Activated CD4-positive, alpha-beta T cell treated with anti-CD3 and anti-CD28 coated beads for 36 hours (primary cell): ENCODE measurements at regions not wholly inside any gene's neighbourhood (a gene's known extent, or its start where the extent isn't known, plus 50 kb on each side); places are given as distances from the start of the nearest gene placed in this dataset. TPM values are rescaled to one million over a fixed set of nuclear protein-coding genes. Genes with fewer than 3 reads are reported as not detected.

Experiments used
- ATAC-seq: fragments of 200-7000 bp; cut with Tn5 transposase; one replicate; pipeline ENCODE4 v1.10.0; 2021; ENCODE audit warnings: mild to moderate bottlenecking, moderate library complexity
- CTCF ChIA-PET: fragments of 350-600 bp; sonication (Branson Sonifier 250); formaldehyde crosslinking; loops from one replicate; lab custom pipeline; 2021; ENCODE audit warnings: antibody characterized with exemption; lab: Charles Lee
- POLR2A ChIA-PET: fragments of 350-600 bp; sonication (Branson Sonifier 250); formaldehyde crosslinking; loops from one replicate; lab custom pipeline; 2021; ENCODE audit warnings: antibody characterized with exemption, inconsistent platforms; lab: Charles Lee
- DNase-seq: peaks from one replicate; pipeline ENCODE4 v3.0.0-alpha.2; 2020
- H3K27ac Mint-ChIP-seq: one replicate; pipeline ENCODE4 v1.8.0; 2021; ENCODE audit warnings: mixed read lengths
- H3K27me3 Mint-ChIP-seq: one replicate; pipeline ENCODE4 v1.8.0; 2021; ENCODE audit warnings: mixed read lengths
- H3K36me3 Mint-ChIP-seq: one replicate; pipeline ENCODE4 v1.8.0; 2021; ENCODE audit warnings: low read depth, mixed read lengths
- H3K4me1 Mint-ChIP-seq: one replicate; pipeline ENCODE4 v1.8.0; 2021; ENCODE audit warnings: mixed read lengths
- H3K4me3 Mint-ChIP-seq: one replicate; pipeline ENCODE4 v1.8.0; 2021; ENCODE audit warnings: mild to moderate bottlenecking, moderate library complexity, mixed read lengths
- H3K9me3 Mint-ChIP-seq: one replicate; pipeline ENCODE4 v1.8.0; 2021; ENCODE audit warnings: low read depth, mixed read lengths
- intact Hi-C, 2 experiments: fragments of 100-400 bp; cut with DNase I in 1 of 2; cut with micrococcal nuclease in 1 of 2; formaldehyde crosslinking; loops; one replicate each; pipeline versions ENCODE4 v1.14.2 to v1.15.1; 2022 to 2024; cut with DNase I, micrococcal nuclease
- microRNA-seq: library from miRNA; unstranded; fragments of <30 nt; microRNA quantifications from one replicate; pipeline ENCODE4 v1.2.0, GENCODE V29; 2021; ENCODE audit warnings: borderline replicate concordance

DNA sequence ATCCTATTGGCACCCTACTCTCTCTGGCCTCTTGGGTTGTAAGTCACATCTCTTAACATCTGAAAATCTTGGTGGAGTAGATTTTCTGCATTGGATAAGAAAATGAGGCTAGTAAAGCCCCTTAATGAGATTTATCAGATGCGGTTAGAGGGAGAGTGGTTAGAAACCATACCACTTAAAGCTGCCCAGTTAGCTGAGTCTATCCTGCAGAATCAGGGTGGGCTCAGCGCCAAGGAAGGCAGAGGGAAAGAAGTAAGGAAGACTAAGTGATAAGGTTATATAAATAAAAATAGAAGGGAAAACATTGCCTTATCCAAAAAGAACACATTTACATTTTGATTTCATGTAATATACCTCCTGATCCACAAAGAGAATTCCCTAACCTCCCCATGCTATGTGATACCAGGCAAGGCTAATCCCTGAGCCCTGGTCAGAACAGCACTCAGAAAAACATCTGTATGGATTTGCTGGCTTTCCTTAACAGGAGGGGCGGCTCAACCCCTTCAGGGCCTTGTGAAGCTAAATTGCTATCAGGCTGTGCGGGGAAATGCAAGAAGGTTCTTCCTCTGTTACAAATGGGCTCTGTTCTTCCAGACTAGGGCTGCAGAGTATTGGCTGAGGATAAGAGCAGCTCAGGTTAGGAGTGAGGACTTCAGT is 101.7 kb downstream of the SNX19 start:
- Mint-ChIP-seq H3K27me3 (peaks cover 26% of the 10 kb centered on the region), H3K9me3 (no peaks in the 10 kb centered on the region), H3K4me3 (no peak overlapping the region), H3K4me1 (no peaks in the 10 kb centered on the region), H3K27ac (no peak overlapping the region), H3K36me3 (no peaks in the 10 kb centered on the region)
- DNase-seq (no peak), ATAC-seq (no peak)
- ChIA-PET POLR2A (no interaction called here), CTCF (no interaction called here)
- intact Hi-C loops: no loop called here

DNA sequence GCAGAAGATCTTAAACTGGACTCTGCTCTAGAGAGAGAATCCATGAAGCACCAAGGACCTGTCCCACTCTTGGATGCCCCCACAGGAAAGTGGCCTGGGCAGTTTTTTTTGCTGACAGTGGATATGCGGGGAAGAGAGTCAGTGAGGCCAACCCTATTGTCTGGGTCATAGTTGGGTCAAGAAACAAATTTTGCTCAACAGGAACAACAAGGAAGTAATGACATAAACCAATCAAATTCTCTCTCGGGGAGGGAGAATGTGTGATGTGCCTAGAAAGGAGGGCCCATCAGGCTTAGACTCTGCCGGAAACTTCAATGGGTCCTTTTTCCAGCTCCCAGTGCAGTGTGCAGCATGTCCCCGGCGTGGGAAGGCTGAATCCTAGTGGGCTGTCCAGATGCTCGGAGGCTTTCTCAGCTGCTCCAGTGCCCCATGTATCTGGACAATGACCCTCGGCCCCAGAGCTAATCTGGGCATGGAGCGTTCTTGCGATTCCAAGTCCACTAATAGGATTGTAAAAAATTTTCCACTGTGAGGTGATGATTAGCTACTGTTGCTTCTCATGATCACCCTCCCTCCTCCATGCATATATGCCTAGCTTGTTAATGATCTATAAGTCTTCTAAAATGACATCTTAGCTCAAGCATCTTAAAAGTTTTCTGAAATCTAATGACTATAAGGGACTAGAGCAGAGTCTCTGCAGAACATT is 101.0 kb downstream of the SNX19 start:
- Mint-ChIP-seq H3K36me3 (no peaks in the 10 kb centered on the region), H3K27ac (no peak overlapping the region), H3K4me3 (no peak overlapping the region), H3K27me3 (peaks cover 23% of the 10 kb centered on the region), H3K9me3 (no peaks in the 10 kb centered on the region), H3K4me1 (no peaks in the 10 kb centered on the region)
- DNase-seq (no peak), ATAC-seq (no peak)
- CTCF ChIA-PET: interaction anchor here (0.7 kb wide), 1 partner anchor 21 kb away, joined by 3 read pairs; no protein-coding TSS in a partner anchor
- POLR2A ChIA-PET: no interaction called here
- intact Hi-C loops: no loop called here

DNA sequence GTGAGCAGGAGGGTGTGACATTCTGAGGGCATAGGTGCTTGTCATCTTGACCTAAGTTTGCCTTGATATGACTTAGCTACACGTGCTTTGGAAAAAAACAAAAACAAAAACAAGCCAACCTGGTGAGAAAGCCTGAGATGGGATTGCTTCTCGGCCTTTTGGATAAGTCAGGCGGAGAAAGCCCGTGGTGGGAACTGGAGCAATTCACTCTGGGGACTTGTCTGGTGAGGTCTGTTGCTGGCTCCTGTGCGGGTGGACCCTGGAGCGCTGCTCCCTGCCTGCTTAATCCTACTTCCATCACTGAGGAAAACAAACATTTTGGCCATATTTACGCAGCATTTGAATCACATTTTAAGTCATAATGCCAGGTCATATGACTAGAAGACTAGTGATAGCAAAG is 100.3 kb downstream of the SNX19 start:
- Mint-ChIP-seq H3K27ac (no peak overlapping the region), H3K4me1 (no peaks in the 10 kb centered on the region), H3K4me3 (no peak overlapping the region), H3K9me3 (no peaks in the 10 kb centered on the region), H3K36me3 (no peaks in the 10 kb centered on the region), H3K27me3 (peaks cover 21% of the 10 kb centered on the region)
- CTCF ChIA-PET: interaction anchor here (0.7 kb wide), 1 partner anchor 21 kb away, joined by 3 read pairs; no protein-coding TSS in a partner anchor
- no peak for ATAC-seq
- no peak for DNase-seq
- POLR2A ChIA-PET: no interaction called here
- intact Hi-C loops: no loop called here

DNA sequence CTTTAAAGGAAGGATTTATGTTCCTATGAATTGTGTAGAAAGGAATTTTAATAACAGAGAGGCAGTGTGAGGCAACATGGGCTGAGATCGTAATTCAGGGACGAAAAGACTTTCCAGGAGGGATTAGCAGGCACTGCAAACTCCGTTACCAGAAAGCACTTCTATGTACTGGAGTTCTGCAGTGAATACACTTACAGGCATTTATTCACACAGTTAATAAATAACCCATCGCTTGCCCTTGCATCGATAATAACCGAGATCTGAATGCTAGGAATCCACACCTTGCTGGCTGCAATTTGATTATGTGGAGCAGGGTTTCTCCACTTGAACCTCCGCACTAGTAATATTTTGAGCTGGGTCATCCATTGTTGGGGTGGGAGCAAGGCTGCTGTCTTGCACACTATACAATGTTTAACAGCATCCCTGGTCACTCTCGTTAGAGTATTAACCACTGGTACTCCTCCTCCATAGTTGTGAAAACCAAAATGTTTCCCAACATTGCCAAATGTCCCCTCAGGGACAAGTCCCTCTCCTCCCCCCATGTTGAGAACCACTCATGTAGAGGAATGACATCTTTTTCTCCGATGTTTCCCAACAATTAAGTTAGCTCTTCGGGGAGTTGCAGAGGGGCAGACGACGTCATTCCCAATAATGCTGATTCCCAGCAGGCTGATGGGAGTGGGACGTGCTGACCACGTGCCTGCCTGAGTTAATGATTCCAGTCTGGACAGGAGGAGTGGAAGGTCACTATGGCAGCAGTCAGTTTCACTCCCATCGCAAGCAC is 99.5 kb downstream of the SNX19 start:
- H3K27ac Mint-ChIP-seq: no peak overlapping the region
- CTCF ChIA-PET: no interaction called here

DNA sequence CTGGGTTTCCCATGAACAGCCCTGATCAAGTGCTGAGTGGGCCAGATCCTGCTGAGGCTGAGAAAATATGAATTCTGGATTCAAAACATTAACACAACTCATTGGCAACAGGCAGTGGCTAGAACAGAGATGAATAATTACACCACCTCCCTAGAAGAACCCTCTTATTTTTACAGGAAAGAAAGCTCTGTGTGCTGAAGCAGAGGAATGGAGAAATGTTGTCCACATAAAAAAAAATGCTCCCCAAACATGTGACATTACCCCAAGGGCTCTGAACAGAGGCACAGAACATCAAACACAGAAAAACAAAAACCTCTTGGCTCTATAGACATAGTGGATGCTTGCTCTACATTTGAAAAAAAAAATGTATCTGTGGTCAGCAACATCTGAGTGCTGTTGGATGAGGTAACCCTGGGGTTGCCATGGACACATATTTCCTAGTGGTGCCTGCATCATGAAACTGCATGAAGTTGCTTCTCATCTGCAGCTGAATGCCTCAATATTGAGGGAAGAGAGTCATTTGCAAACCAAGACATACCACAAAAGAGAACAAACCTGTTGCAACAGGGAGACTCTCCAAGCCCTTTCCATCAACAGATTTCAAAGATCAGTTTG is 98.8 kb downstream of the SNX19 start:
- no peak overlapping the region for H3K4me3 Mint-ChIP-seq
- no peak for DNase-seq
- no peak overlapping the region for H3K27ac Mint-ChIP-seq
- no peak for ATAC-seq
- H3K36me3 Mint-ChIP-seq: no peaks in the 10 kb centered on the region
- ChIA-PET CTCF (no interaction called here), POLR2A (no interaction called here)
- H3K4me1 Mint-ChIP-seq: no peaks in the 10 kb centered on the region
- H3K9me3 Mint-ChIP-seq: no peaks in the 10 kb centered on the region
- H3K27me3 Mint-ChIP-seq: peaks cover 18% of the 10 kb centered on the region
- intact Hi-C loops: no loop called here

More for the DNA sequence above, 99.5 kb downstream of the SNX19 start:
- DNase-seq (no peak), ATAC-seq (no peak)
- Mint-ChIP-seq H3K36me3 (no peaks in the 10 kb centered on the region), H3K4me1 (no peaks in the 10 kb centered on the region), H3K9me3 (no peaks in the 10 kb centered on the region), H3K27me3 (peaks cover 18% of the 10 kb centered on the region), H3K4me3 (no peak overlapping the region)
- intact Hi-C loops: no loop called here
- POLR2A ChIA-PET: no interaction called here

DNA sequence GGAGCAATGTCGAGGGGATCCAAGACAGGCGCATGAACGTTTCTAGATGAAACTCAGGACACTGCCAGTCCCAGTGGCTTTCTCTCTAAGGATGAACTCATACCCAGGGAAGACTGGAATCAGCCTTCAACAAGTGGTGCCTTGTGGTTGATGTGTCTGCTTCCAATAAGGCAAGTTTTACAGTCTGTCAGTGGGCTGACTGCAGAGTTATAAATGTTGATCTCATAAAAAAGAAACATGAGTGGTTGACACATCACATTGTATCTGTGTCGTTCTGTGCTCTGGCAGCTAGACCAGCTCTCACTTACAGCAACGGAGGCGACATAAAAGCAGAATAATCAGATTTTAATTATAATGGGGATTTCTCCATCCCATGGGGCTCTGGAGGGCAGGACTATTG is 96.7 kb downstream of the SNX19 start:
- ChIA-PET CTCF (no interaction called here), POLR2A (no interaction called here)
- peaks cover 18% of the 10 kb centered on the region for H3K27me3 Mint-ChIP-seq
- intact Hi-C loops: no loop called here
- ATAC-seq (no peak), DNase-seq (no peak)
- H3K4me1 Mint-ChIP-seq: no peaks in the 10 kb centered on the region
- no peak overlapping the region for H3K27ac Mint-ChIP-seq
- H3K4me3 Mint-ChIP-seq: no peak overlapping the region
- no peaks in the 10 kb centered on the region for H3K9me3 Mint-ChIP-seq
- H3K36me3 Mint-ChIP-seq: no peaks in the 10 kb centered on the region

Small RNAs in the stretch of these regions (microRNA-seq; reads per million reads assigned to microRNA genes)
- not detected for gene MIR8052
